NB4 (cell line): ENCODE measurements at regions not wholly inside any gene's neighbourhood (a gene's known extent, or its start where the extent isn't known, plus 50 kb on each side); places are given as distances from the start of the nearest gene placed in this dataset.

Experiments
- CTCF ChIP-seq: IDR thresholded peaks from one replicate; pipeline ENCODE4 v1.5.1; 2012; ENCODE audit warnings: low read depth, low read length
- MYC ChIP-seq: IDR thresholded peaks from 2 replicates; pipeline ENCODE4 v1.6.1; 2011; ENCODE audit warnings: low read depth, low read length
- POLR2A ChIP-seq: IDR thresholded peaks from 2 replicates; pipeline ENCODE4 v1.6.1; 2011; ENCODE audit warnings: mild to moderate bottlenecking; ENCODE audit not compliant: insufficient read length; ENCODE audit errors: extremely low read depth

GRCh38 chr4:22091906-22092305 lies 143.3 kb upstream of the KCNIP4 start:
- no peak for TF ChIP-seq CTCF
- TF ChIP-seq MYC, result no peak
- TF ChIP-seq POLR2A, result no peak
